ENCODE measurements at regions not wholly inside any gene's neighbourhood (a gene's known extent, or its start where the extent isn't known, plus 50 kb on each side); places are given as distances from the start of the nearest gene placed in this dataset.
"Not testable (repeated sequence)": the region's sequence is repeated elsewhere in the genome, so short reads cannot be mapped to it uniquely, and the experiment has no call there.

DNA sequence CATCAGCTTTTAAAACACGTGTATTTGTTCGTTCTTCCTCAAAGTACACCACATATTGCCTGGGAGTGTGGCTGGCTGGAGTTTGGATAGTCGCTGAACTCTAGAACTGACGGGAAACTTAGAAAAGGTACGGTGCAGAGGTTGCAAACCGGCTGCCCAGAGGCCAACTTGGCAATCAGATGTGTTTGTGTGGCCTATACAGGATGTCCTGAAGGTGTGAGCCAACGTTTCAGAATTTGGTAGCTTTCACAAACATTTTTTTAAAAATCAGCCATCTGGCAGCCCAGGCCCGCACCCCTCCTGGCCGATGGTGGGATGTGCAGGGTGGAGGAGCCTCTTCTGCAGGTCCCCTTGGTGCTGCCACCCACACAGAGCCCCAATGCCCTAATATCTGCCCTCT is 73.6 kb upstream of the SLC25A33 start:
- no peak overlapping the region for H3K9ac ChIP-seq (ENCODE audit: extremely low read depth, low read length, poor library complexity, severe bottlenecking)
- Mint-ChIP-seq H3K9me3 (no peaks in the 10 kb centered on the region), H3K4me3 (no peak overlapping the region), H3K27ac (no peak overlapping the region), H3K36me3 (ENCODE audit: low read depth) (no peaks in the 10 kb centered on the region), H3K27me3 (ENCODE audit: insufficient read depth) (no peaks in the 10 kb centered on the region), H3K4me1 (peaks cover 3% of the 10 kb centered on the region)
- no peaks in the 10 kb centered on the region for H3K27me3 ChIP-seq (ENCODE audit: control insufficient read depth, insufficient read depth, low read length, poor library complexity, severe bottlenecking)
- WGBS, 2 experiments (ENCODE audit: insufficient coverage in 1 of 2, insufficient read length in 1 of 2), result 87 to 91% methylated on average over 5 to 9 of the region's 9 CpGs
- no peak overlapping the region for H3K4me3 ChIP-seq (ENCODE audit: low read length)
- H3K9me3 ChIP-seq (ENCODE audit: control insufficient read depth, low read length), result no peaks in the 10 kb centered on the region
- H3K4me1 ChIP-seq (ENCODE audit: control insufficient read depth, insufficient read depth, low read length), result no peaks in the 10 kb centered on the region
- no peak overlapping the region for H3K27ac ChIP-seq (ENCODE audit: low read depth, low read length)
- TF ChIP-seq, protein P1, sequence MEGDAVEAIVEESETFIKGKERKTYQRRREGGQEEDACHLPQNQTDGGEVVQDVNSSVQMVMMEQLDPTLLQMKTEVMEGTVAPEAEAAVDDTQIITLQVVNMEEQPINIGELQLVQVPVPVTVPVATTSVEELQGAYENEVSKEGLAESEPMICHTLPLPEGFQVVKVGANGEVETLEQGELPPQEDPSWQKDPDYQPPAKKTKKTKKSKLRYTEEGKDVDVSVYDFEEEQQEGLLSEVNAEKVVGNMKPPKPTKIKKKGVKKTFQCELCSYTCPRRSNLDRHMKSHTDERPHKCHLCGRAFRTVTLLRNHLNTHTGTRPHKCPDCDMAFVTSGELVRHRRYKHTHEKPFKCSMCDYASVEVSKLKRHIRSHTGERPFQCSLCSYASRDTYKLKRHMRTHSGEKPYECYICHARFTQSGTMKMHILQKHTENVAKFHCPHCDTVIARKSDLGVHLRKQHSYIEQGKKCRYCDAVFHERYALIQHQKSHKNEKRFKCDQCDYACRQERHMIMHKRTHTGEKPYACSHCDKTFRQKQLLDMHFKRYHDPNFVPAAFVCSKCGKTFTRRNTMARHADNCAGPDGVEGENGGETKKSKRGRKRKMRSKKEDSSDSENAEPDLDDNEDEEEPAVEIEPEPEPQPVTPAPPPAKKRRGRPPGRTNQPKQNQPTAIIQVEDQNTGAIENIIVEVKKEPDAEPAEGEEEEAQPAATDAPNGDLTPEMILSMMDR (conservative IDR thresholded peaks at IDR 0.05), result peak; percentile 34
- DNase-seq, result no peak
- H3K36me3 ChIP-seq (ENCODE audit: control insufficient read depth, insufficient read depth, low read length), result no peaks in the 10 kb centered on the region

DNA sequence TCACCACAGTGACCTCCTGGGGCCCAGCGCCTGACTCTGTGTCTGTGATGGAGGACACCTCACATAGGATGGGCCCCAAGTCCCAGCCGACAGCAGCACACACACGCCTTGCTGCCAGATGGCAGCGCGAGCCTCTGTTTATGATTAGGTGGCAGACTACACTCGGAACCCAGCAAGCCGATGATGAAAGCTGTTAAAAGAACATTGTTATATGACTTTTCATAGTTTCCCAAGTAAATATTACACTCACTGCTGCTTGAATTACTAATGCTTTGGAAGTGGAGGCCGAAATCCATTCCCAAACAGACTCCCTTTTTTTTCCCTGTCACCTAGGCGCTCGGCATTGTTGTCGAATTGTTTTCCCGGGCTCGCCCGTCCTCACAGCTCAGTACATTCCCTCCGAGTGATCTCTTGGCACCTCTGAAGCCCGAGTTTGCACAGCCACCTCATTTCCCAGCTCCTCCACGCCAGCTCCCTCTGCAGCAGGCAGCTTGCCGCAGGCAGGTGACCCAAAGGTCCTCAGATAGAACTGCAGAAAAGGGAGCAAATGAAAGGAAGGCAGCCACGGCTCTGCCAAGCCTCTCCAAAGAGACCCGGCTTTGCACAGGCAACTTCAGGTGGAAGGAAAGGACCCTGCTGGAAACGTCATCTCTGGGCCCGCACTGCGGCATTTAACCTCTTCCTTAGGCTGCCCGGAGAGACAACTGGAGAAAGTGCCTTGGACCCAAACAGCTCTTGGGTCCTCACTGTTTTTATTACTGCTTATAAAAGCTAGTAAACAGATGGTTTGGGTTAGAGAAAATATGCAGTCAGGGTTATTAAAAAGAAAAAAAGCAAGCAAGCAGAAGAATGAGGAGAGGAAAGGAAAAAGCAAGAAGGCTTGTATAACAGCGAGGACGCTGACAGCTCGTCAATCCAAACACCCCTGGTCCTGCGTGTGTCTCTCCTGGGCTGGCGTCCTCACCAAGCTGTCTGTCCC is 72.2 kb upstream of the SLC25A33 start:
- no peaks in the 10 kb centered on the region for H3K36me3 Mint-ChIP-seq (ENCODE audit: low read depth)
- Histone ChIP-seq H3K9me3 (ENCODE audit: control insufficient read depth, low read length) (no peaks in the 10 kb centered on the region), H3K4me3 (ENCODE audit: low read length) (no peak overlapping the region), H3K36me3 (ENCODE audit: control insufficient read depth, insufficient read depth, low read length) (no peaks in the 10 kb centered on the region), H3K27ac (ENCODE audit: low read depth, low read length) (no peak overlapping the region), H3K4me1 (ENCODE audit: control insufficient read depth, insufficient read depth, low read length) (no peaks in the 10 kb centered on the region), H3K27me3 (ENCODE audit: control insufficient read depth, insufficient read depth, low read length, poor library complexity, severe bottlenecking) (peaks cover 6% of the 10 kb centered on the region), H3K9ac (ENCODE audit: extremely low read depth, low read length, poor library complexity, severe bottlenecking) (no peak overlapping the region)
- H3K4me3 Mint-ChIP-seq, result no peak overlapping the region
- H3K27ac Mint-ChIP-seq, result no peak overlapping the region
- WGBS, 2 experiments (ENCODE audit: insufficient coverage in 1 of 2, insufficient read length in 1 of 2), result 84 to 92% methylated on average over 27 to 29 of the region's 29 CpGs
- H3K27me3 Mint-ChIP-seq (ENCODE audit: insufficient read depth), result no peaks in the 10 kb centered on the region
- DNase-seq, result no peak
- no peaks in the 10 kb centered on the region for H3K9me3 Mint-ChIP-seq
- H3K4me1 Mint-ChIP-seq, result peaks cover 4% of the 10 kb centered on the region
- TF ChIP-seq, protein P1 (conservative IDR thresholded peaks at IDR 0.05), result no peak

DNA sequence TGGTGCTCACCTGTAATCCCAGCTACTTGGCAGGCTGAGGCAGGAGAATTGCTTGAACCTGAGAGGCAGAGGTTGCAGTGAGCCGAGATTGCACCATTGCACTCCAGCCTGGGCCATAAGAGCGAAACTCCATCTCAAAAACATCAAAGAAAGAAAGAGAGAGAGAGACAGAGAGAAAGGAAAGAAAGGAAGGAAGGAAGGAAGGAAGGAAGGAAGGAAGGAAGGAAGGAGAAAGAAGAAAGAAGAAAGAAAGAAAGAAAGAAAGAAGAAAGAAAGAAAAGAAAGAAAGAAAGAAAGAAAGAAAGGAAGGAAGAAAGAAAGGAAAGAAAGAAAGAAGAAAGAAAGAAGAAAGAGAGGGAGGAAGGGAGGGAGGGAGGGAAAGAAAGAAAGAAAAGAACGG is 69.4 kb upstream of the SLC25A33 start:
- H3K36me3 ChIP-seq (ENCODE audit: control insufficient read depth, insufficient read depth, low read length); H3K27me3 ChIP-seq (ENCODE audit: control insufficient read depth, insufficient read depth, low read length, poor library complexity, severe bottlenecking); H3K36me3 Mint-ChIP-seq (ENCODE audit: low read depth); H3K27ac ChIP-seq (ENCODE audit: low read depth, low read length); DNase-seq; H3K4me1 ChIP-seq (ENCODE audit: control insufficient read depth, insufficient read depth, low read length); H3K4me3 ChIP-seq (ENCODE audit: low read length); H3K27me3 Mint-ChIP-seq (ENCODE audit: insufficient read depth); H3K4me3 Mint-ChIP-seq; H3K27ac Mint-ChIP-seq; H3K9me3 Mint-ChIP-seq; H3K9me3 ChIP-seq (ENCODE audit: control insufficient read depth, low read length); H3K9ac ChIP-seq (ENCODE audit: extremely low read depth, low read length, poor library complexity, severe bottlenecking): not testable (repeated sequence)
- H3K4me1 Mint-ChIP-seq, result peaks cover 14% of the 10 kb centered on the region
- WGBS, 2 experiments (ENCODE audit: insufficient coverage in 1 of 2, insufficient read length in 1 of 2), result 89 to 93% methylated on average over 1 to 3 of the region's 3 CpGs
